NCI-H1417 treated with DMSO at 0.1 percent for 48 hours (cell line): ENCODE measurements at regions not wholly inside any gene's neighbourhood (a gene's known extent, or its start where the extent isn't known, plus 50 kb on each side); places are given as distances from the start of the nearest gene placed in this dataset.
"Not testable (repeated sequence)": the region's sequence is repeated elsewhere in the genome, so short reads cannot be mapped to it uniquely, and the experiment has no call there.

ENCODE experiments used
- DNase-seq: peaks from one replicate; lab custom pipeline; 2025; lab: John Stamatoyannopoulos, UW

GRCh38 chrX:109782994-109783700, 50.1 kb upstream of the ACSL4 start:
- DNase-seq, result no peak

GRCh38 chrX:109783701-109784079, 50.6 kb upstream of the ACSL4 start:
- no peak for DNase-seq

GRCh38 chrX:109785053-109785452, 52.0 kb upstream of the ACSL4 start:
- no peak for DNase-seq

- DNase-seq, result not testable (repeated sequence)
Measured at GRCh38 chrX:109790511-109790910, 57.5 kb upstream of the ACSL4 start.

- DNase-seq, result no peak
Measured at GRCh38 chrX:109793191-109793590, 60.1 kb upstream of the ACSL4 start.

- DNase-seq, result no peak
Measured at GRCh38 chrX:109795682-109796081, 62.6 kb upstream of the ACSL4 start.

- no peak for DNase-seq
Measured at GRCh38 chrX:109797311-109797975, 64.4 kb upstream of the ACSL4 start.

GRCh38 chrX:109812236-109812635, 79.2 kb upstream of the ACSL4 start:
- DNase-seq, result no peak

GRCh38 chrX:109813236-109813635, 80.2 kb upstream of the ACSL4 start:
- DNase-seq, result no peak

GRCh38 chrX:109818976-109819375, 85.9 kb upstream of the ACSL4 start:
- no peak for DNase-seq

- no peak for DNase-seq
Measured at GRCh38 chrX:109822861-109823260, 89.8 kb upstream of the ACSL4 start.

- DNase-seq, result no peak
Measured at GRCh38 chrX:109826954-109827708, 94.1 kb upstream of the ACSL4 start.

GRCh38 chrX:109827772-109828171, 94.7 kb upstream of the ACSL4 start:
- no peak for DNase-seq

- DNase-seq, result no peak
Measured at GRCh38 chrX:109830157-109830703, 97.2 kb upstream of the ACSL4 start.

GRCh38 chrX:109830704-109831206, 97.7 kb upstream of the ACSL4 start:
- no peak for DNase-seq

- no peak for DNase-seq
Measured at GRCh38 chrX:109831326-109831985, 98.4 kb upstream of the ACSL4 start.

- DNase-seq, result no peak
Measured at GRCh38 chrX:109839694-109840567, 106.9 kb upstream of the ACSL4 start.

- DNase-seq, result no peak
Measured at GRCh38 chrX:109840585-109840984, 107.5 kb upstream of the ACSL4 start.

GRCh38 chrX:109841257-109841656, 108.2 kb upstream of the ACSL4 start:
- DNase-seq, result no peak

- no peak for DNase-seq
Measured at GRCh38 chrX:109841869-109842579, 109.0 kb upstream of the ACSL4 start.
